HG03354 (cell line): ENCODE measurements at regions not wholly inside any gene's neighbourhood (a gene's known extent, or its start where the extent isn't known, plus 50 kb on each side); places are given as distances from the start of the nearest gene placed in this dataset.
A peak's percentile ranks its signal among the peaks of the same experiment; 100 is the strongest.

ENCODE experiments used
- ATAC-seq: cut with Tn5 transposase; IDR thresholded peaks from one replicate; pipeline ENCODE4 v1.9.1; 2021; ENCODE audit warnings: mild to moderate bottlenecking; ENCODE audit not compliant: unreplicated experiment, poor library complexity, severe bottlenecking

- ATAC-seq, result peak; percentile 94
Measured at GRCh38 chr2:30336978-30337841, 105.9 kb downstream of the LBH start.

DNA sequence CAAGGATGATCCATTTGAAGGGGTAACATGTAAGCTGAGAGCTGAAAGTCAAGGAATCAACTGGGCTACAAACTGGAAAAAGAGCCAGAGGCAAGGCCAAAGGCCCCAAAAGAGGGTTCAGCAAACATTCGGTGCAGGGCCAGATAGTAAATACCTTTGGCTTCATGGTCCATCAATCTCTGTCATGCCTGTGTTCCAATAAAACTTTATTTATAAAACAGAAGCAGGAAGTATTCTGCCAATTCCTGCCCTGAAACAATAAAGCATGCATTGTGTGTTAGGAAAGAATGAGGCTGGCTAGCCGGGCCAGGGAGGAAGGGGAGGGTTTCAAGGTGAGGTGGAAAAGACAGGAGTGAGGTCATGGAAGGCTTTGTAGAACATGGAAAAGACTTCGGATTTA is 107.1 kb downstream of the LBH start:
- no peak for ATAC-seq

DNA sequence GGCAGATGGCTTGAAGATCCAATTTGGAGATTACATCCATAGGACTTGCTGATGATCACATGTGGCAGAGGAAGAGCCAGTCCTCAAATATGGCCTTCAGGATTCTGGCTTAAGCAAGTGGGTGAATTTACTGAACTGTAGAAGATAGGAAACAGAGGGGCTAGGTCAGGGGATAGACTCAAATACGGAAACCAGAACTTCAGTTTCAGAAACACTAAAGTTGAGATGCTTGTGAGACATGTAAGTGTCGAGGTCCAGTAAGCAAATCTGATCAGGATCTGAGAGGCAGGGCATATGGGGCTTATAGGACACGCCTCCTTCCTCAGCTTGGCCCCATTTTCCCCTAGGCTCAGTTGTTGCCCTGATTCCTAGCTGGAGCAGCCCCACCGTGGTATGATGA is 107.7 kb downstream of the LBH start:
- no peak for ATAC-seq

- ATAC-seq, result no peak
Measured at GRCh38 chr2:30341500-30342267, 105.4 kb upstream of the LCLAT1 start.

DNA sequence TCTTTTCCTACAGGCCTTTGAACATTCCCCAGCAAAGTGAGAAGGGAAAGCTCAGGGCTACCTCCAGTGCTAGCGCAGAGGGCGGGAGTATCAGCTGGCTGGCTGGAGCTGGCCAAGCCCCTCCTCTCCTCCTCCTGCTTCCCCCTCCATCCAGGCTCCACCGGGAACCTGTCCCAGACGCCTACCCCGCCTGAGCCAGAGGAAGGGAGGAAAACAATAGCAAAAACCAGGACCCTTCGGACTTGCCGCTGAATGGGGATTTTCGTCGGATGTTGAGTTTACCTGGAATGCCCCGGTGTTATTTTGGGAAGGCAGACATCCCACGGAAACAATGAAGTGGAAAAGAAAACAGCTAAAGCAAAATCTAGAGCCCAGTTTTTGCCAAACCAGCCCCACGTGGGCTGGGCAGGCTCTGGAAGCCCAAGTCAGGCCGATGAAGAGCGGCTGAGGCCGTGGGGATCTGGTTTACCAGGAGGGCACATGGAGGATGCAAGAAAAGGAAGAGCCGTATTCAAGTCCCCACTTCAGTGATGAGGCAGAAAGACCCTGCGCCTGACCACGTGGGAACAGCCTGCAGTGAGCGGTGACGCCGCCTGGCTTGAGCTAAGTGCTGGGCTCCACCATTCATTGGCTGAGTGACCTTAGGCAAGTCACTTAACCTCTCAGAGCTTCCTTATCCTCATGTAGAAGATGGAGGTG is 100.4 kb upstream of the LCLAT1 start:
- ATAC-seq, result no peak

GRCh38 chr2:30348825-30349224 is 98.2 kb upstream of the LCLAT1 start:
- ATAC-seq, result no peak

DNA sequence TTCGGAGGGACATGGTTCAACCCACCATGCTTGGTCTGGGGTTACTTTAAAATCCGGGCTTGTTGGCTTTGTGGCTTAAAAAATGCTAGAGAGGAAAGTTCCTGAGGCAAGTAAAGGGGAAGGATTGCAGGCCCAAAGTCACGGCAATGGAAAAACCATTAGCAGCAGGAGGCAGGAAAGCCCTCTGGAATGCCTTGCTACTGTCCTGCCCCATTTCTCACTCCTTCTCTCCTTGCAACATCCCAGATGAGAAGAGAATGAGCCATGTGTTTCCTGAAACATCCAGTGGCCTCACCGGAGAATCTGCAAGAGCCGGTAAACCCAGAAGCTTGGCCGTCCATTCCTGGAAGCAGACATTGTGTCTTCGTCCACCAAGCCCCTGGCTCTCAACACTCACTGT is 97.4 kb upstream of the LCLAT1 start:
- no peak for ATAC-seq

GRCh38 chr2:30351116-30351515 is 95.9 kb upstream of the LCLAT1 start:
- ATAC-seq, result no peak

DNA sequence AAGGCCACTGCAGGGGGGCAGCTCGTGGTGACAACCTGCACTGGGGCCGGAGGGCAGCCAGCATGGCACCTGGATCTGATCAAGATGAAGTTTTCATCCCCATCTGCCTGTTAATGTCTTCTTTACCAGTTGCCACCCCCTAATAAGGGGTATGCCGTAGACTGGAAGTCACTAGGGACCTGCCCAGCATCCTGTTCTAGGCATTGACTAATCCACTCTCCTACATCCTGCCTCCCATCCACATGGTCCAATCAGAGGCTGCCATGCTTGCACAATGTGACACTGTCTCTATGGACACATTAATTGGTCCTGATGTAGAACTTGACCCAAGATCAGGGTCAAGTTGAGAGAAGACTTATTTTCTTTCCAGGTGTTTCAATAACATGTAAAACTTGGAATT is 95.1 kb upstream of the LCLAT1 start:
- no peak for ATAC-seq

DNA sequence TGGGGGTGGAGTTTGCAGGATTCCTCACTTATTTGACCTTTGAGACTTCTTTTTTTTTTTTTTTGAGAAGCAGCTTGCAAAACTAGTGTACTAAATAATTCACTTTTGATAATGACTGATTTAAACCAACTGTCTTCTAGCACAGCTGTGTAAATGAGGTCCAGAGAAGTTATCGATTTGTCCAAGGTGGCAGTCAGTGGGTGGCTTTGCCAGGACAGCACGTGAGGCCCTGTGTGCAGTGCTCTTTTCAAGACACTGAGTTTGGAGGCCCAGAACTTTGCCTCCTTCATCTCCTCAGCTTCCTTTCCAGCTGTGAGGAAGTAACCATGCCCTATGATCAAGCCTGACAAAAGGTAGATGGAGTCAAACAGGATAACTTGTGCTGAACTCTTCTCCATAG is 92.9 kb upstream of the LCLAT1 start:
- ATAC-seq, result no peak

- ATAC-seq, result no peak
Measured at GRCh38 chr2:30354621-30355020, 92.4 kb upstream of the LCLAT1 start.

DNA sequence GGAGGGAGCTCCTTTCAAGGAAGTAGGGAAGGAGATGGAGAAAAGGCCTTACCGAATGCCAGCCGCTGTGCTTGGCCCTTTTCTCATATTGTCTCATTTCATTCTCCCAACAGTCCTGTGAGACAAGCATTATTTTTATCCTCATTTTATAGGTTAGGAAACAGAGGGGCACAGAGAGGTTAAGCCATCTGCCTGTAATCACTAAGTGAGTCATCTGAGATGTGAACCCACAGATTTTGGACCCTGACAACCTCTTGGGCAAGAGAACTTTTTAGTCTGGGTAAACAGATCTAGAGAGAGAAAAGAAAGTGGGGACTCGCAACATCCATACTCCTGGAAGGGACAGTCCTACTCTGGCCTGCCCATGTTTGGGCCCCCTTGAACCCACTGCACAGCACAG is 91.7 kb upstream of the LCLAT1 start:
- no peak for ATAC-seq

- no peak for ATAC-seq
Measured at GRCh38 chr2:30356071-30356470, 91.0 kb upstream of the LCLAT1 start.

GRCh38 chr2:30356776-30357175 is 90.3 kb upstream of the LCLAT1 start:
- no peak for ATAC-seq

DNA sequence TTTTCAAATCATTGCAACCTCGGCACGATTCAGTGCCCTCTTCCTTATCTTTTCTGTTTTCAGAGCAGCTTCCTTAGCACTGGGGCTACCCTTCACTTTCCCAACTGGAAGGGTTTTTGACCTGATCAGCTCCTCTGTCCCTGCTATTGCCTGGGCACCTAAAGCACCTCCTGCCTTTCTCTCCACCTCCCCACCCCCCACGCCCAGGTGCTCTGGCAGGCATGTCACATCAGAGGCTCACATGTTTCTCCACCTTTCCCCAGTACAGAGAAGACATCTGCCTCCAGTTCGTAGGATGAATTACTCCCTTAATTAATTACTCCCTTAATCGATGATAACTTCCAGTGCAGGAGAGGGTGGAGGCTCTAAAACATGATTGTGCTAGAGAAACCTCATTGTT is 88.7 kb upstream of the LCLAT1 start:
- no peak for ATAC-seq

- no peak for ATAC-seq
Measured at GRCh38 chr2:30358842-30359241, 88.2 kb upstream of the LCLAT1 start.

GRCh38 chr2:30359644-30360167 is 87.3 kb upstream of the LCLAT1 start:
- ATAC-seq, result no peak

DNA sequence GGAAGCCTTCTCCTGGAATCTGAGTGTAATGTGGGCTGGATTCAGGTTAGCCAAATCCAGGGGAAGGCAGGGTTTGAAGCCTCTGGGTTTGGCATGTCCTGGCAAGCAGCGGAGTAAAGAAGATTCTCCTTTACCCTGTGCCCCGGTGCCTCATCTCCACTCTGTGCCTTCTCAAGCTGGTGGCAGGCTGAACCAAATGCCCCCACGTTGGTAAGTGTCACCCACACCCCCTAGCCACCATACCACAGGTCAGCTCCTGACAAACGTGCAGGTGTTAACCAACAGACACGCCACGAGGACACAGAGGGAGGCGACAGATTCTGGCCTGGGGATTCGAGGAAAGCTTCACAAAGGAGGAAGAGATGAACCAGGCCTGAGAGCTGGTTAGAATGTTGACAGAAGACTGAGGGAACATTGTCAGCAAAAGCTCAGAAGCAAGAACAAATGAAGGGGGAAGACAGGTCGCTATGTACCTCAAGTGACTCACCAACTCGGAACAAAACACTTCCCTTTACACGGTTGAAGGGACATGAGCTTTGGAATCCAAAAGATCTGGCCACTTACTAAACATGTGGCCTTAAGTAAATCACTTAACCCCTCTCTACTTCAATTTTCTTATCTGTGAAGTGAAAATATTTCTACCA is 85.2 kb upstream of the LCLAT1 start:
- ATAC-seq, result no peak

GRCh38 chr2:30362468-30363081 is 84.5 kb upstream of the LCLAT1 start:
- no peak for ATAC-seq
